ENCODE measurements at regions not wholly inside any gene's neighbourhood (a gene's known extent, or its start where the extent isn't known, plus 50 kb on each side); places are given as distances from the start of the nearest gene placed in this dataset.
"Not testable (repeated sequence)": the region's sequence is repeated elsewhere in the genome, so short reads cannot be mapped to it uniquely, and the experiment has no call there.

DNA sequence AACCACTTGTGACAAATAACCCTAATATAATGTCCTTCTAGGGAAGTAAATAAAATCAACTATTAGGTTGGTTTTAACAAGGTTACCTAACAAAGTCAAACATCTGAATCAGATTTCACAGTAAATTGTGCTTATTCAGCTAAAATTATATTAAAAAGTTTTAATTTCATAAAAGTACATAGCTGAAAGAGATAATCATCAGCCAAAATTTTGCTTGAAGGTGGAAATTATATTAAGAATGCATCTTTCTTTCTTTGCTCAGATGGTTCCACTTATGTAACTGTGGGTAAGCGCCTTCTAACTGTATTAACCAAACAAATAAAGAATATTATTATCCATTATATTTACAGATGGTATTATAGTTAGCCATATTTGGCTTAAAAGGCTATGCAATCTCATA lies 2840.3 kb upstream of the PCDH20 start:
- CTCF ChIA-PET, result no interaction called here
- POLR2A ChIA-PET, result no interaction called here

DNA sequence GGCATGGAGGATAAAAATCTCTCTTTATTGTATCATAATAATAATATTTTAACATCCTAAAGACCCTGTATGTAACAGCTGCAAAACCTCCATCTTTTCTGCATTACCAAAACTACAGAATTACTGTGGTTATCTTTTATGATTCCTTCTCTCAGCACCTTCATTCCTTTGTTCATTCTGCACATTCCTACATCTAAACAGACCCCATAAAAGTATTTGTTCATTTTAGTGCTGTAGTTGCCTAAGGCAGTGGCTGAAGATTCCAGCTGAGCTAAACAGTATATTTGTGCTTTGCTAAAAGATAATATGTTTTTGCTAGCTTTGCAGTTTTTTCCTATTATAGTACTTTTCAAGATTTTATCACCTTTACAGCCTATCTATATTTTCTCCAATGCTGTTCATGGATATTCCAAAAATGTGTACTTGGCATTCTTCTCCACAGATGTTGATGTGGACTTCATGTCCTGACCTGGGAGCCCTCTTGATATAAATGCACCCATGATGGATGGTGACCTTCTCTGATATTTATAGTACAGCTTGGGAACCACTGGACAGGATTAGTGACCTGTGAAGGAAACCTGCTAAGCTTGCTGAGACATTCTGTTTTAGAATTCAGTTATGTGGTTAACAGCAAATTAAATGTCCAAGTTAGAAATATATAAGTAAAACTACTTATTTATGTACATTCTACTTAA lies 2832.9 kb upstream of the PCDH20 start:
- POLR2A ChIA-PET, result no interaction called here
- CTCF ChIA-PET, result no interaction called here

DNA sequence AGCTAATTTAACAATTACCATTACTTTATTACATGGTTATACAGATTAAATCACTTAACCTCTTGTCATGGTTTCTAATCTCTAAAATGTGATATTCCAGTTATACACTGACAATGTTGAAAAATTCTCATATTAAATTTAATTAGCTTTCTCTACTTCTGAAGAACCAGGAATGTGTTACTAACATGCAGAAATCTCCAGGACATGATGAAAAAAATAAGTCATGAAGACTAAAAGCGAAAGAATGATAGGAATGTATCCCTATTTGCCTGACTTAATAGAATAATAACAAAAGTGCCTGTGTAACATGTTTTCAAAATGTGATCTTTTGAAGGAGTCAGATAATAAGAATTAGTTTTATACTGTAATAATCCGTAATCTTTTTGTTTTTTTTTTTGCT lies 2823.7 kb upstream of the PCDH20 start:
- ChIA-PET CTCF (no interaction called here), POLR2A (no interaction called here)

DNA sequence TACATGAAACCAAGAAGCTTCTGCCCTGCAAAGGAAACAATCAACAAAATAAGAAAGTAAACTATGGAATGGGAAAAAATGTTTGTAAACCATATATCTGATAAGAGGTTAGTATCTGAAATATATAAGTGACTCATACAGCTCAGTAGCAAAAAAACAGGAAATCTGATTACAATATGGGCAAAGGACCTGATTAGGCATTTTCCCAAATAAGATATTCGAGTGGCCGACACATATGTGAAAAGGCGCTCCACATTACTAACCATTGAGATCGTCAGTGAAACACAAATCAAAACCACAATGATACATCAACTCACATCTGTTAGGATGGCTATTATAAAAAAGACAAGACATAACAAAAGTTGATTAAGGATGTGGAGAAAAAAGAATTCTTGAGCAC lies 2818.6 kb upstream of the PCDH20 start:
- CTCF ChIA-PET, result no interaction called here

DNA sequence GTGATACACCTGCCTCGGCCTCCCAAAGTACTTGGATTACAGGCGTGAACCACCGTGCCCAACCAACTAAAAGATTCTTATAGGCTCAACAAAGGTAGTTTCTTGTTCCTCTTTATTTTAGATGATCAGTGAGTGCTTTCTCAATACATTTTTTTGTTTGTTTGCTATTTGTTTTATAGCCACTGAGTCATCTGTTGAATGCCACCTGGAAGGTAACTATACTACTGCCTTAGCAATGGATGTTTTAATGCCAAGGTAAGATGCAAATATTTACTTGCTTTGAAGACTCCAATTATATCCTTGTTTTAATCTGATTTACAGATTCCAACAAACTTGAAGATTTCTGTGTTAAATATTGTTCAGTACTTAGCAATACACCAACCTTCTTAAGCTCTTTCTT lies 2807.4 kb upstream of the PCDH20 start:
- POLR2A ChIA-PET, result no interaction called here
- CTCF ChIA-PET, result no interaction called here

More for the DNA sequence above, 2818.6 kb upstream of the PCDH20 start:
- POLR2A ChIA-PET, result no interaction called here

DNA sequence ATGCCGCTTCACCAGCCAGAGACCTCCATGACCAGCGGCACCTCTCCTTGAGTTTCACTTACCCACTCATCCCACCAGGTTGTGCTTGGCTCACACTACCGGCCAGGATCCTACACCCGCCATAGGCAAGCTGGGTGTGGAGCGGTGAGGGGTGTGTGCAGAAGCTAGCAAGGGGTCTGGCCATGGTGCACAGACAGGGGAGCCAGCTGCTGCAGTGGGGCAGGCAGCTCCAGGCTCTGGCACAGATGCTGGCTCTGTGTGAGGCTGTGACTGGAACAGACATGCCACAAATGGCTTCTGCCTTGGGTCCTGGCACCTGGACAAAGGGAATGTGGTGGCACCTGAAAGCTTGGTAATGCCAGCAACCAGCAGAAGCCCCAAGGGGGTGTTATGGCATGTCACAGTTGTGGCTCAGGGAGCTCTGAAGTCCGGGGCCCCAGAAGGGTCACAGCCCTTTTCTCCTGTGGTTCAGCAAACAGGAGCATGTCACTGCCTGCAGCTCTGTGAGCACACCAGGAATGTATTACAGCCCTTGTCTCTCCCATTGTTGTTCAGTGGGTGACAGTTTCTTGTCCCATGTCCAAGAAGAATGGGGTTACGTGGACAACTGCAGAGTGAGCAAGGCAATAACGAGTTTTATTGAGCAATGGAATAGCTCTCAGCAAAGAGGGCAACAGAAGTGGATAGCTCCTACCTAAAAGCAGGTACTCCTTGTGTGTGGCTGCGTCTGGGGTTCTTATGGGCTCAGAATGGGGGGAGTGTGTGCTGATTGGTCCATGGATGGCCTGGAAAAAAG lies 2791.0 kb upstream of the PCDH20 start:
- CTCF ChIA-PET, result no interaction called here

DNA sequence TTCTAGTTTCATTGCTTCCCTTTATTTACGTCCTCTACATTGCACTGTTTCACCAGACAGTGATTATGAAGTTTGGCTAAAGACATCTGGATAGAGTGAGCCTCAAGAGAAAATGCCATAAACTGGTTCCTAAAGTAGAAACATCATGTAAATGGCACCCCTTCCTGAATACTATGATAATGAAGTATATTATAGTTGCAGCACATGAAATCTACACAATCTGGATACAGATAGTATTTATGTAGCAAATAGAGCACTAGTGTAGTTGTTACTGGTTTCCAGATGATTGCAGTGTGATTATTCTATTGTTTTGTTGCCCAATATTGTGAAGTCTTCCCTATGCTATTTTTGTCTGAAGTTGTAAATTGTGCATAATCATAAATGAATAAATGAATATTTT lies 2786.9 kb upstream of the PCDH20 start:
- ChIA-PET POLR2A (no interaction called here), CTCF (no interaction called here)

More for the DNA sequence above, 2791.0 kb upstream of the PCDH20 start:
- POLR2A ChIA-PET, result no interaction called here

DNA sequence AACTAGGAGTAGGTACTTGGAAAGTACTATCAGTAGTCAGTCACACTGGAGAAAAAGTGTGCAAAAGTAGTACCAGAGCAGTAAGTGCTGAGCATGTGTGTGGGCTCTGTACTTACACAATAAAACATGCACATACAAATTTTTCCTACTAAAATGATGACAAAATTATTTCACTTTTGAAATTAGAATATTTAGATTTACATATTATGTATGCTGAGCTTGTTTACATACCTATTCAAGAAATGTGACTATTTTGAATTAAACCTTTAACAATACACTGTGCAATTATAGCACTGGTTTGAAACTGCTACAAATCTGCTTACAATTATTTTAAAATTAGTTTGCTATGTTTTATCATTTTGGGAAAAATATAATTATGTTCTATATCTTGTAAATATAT lies 2781.6 kb upstream of the PCDH20 start:
- CTCF ChIA-PET, result no interaction called here
- POLR2A ChIA-PET, result no interaction called here

DNA sequence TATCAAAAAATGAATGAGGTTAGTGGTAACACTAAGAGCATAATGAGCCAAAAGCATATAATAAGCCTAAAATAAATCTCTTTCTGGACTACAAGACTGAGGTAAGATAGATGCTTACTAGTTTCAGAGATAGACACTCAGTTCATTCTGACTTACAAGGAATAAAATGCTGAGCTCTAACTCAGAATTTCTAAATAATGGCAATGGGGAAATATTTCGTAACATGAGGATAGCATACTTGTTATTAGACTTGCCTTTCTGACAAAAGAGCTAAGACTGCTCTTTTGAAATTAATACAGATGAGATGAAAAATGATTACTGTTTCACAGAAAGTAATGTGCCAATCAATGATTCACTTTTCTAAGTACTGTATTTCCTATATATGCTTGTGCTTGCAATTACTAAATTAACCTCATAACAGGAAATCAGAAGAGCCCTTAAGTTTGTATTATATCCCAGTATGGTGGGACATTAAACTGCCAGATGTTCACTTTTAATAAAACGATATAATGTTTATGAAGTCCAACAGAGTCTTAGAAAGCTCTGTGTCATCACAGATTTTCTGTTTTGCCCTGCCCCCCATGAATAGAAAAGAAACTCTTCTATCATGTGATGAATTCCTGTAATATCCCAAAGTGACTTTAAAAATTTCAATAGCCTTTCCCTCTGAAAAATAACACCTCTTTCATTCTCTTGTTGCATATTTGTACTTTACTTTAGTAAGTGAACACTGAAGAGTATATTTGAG lies 2771.0 kb upstream of the PCDH20 start:
- CTCF ChIA-PET, result no interaction called here
- POLR2A ChIA-PET, result no interaction called here

DNA sequence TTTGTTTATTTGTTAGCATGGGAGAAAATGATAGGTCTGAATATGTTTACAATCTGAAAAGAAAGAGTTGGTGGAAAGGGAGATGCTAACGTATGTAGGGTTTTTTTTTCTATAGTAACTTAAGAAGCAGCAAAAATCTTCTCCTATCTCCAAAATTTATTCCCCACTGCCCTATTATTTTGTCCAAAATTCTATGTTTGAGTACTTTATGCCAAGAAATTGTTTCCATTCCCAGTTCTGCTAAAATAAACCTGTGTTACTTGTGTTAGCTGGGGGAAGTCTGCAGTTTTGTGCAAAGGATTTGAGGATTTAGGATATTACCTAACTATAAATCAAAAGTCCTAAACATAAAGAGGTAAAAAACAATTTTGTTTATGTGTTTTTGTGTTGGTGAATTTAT lies 2770.4 kb upstream of the PCDH20 start:
- CTCF ChIA-PET, result no interaction called here

DNA sequence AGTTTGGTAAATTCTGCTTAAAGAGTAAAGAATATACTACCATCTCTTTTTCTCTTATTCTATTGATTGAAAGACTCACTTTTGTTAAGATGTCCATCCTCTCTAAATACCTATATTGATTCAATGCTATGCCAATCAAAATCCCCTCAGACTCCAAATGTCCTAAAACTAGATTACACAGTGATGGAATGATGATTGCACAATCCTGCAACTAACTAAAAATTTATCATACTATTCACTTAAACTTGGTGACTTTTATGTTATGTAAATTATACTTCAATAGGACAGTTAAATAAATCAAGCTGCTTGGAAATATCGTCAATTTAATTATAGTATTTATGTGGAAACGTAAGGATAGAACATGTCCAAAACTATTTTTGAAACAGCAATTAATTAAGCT lies 2765.1 kb upstream of the PCDH20 start:
- POLR2A ChIA-PET, result no interaction called here
- CTCF ChIA-PET, result no interaction called here

More for the DNA sequence above, 2770.4 kb upstream of the PCDH20 start:
- POLR2A ChIA-PET, result no interaction called here

DNA sequence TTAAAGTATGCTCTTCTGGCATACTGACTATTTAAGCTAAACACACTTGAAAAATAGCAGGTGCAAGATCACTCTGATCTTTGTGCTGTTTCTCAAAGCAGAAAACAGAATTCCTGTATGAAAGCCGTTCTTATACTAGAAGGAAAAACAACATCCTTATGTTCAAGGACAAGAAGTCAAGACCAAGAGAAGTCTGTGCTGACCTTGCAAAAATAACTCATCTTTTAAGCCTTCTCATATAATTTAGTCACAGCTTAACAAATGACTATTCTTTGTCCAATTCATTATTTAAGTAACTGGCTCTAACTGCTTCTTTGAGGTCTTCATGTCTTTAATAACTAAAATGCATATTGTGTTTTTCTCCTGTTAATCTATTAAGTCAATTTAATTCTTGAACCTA lies 2750.2 kb upstream of the PCDH20 start:
- CTCF ChIA-PET, result no interaction called here
- POLR2A ChIA-PET, result no interaction called here

DNA sequence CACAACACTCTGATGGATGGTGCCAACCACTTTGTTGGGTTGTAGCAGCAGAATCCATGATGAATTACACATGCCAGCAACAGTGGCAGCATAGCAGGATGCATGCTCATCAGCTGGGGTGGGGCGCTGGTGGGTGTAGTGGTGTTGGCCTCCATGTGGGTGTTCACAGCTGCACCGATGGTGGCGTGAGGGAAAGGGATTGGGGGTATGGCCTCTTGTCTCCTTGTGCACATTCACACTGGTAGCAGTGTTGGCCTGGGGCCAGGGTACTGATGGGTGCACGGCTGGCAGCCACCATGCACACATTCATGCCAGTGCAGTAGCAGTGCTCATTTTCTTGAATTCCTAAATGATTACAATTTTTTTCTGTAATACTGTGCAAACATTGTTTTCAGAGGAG lies 2748.8 kb upstream of the PCDH20 start:
- ChIA-PET POLR2A (no interaction called here), CTCF (no interaction called here)

DNA sequence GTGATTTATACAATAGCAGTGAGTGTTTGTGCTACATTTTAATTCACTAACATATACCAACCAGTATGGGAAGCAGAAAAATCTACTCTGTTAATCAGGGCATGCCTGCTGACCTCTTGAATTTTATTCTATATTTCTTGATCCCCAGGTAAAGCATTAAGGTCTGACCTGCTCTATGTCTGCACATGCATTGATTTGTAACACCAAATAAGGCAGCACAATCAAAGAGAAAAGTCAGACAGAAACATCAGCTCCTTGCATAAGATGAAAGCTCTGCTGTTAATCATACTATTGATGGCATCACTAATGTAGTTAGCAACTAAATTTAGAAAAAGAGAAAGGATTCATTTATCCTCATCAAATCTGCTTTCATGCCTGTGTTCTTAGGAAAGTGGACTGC lies 2744.8 kb upstream of the PCDH20 start:
- POLR2A ChIA-PET, result no interaction called here

DNA sequence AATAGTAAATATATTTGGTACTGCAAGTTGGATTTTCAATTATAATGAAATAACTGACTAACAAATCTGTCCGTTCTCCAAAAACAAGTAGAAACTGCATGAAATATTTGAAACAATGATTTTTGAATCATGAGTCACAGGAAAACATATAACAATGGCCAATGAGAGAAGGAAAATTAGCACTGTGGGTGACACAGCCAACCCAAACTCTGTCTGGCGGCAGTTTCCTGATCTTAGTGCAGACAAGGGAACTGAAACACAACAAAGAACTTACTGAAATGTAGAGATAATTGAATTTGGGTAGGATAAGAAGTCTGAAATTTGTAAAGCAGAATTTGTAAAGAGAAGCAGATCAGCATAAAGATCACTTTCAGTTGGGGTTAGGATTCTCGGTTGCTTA lies 2743.3 kb upstream of the PCDH20 start:
- CTCF ChIA-PET, result no interaction called here
- POLR2A ChIA-PET, result no interaction called here

More for the DNA sequence above, 2744.8 kb upstream of the PCDH20 start:
- CTCF ChIA-PET, result no interaction called here

DNA sequence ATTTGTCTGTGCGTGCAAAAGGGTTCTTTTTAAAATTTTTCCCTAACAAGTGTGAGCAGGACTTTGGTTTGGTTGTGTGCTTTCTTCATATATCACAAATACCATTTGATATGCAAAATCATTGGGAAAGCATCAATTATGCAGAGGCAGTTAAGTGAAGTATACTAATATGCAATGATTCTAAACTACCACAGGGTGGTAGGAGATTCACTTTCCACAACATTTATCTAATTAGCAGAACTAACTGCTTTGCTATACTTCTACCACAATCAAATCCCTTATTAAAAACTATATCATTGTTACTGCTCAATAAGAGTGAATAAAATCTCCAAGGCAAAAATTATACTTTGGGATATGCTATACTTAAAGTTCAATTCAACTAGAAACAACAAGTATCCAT lies 2738.9 kb upstream of the PCDH20 start:
- ChIA-PET POLR2A (no interaction called here), CTCF (no interaction called here)

DNA sequence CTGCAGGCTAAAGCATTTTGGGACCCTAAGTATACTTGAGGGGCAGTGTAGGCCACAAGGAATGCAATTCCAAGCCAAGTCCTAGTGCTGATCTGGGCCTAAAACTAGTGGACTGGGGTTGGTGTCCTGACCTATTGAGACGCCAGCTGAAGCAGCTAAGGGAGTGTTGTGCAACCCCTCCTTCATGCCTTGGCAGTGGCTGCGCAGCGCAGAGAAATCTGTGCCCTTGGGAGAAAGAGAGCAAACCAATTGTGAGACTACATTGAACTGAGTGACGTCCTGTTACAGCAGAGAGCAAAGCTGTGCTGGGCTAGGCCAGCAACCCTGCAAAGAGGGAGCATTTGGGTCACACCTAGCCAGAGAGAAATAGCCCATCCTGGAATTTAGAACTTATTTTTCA lies 2715.0 kb upstream of the PCDH20 start:
- POLR2A ChIA-PET, result no interaction called here
- CTCF ChIA-PET, result no interaction called here

DNA sequence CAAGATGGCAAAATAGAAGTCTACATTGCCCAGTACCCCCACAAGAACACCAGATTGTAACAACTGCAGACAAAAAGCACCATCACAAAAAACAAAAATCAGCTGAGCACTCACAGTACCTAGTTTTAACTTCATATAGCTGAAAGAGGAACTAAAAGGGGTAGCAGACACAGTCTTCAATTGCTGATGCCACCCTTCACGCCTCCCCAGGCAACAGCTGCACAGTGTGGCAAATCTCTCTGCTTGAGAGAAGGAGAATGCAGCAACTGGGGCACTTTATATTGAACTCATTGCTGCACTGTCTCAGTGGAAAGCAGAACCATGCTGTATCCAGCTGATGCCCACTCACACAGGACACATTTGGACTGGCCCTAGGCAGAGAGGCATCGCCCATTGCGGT lies 2714.5 kb upstream of the PCDH20 start:
- ChIA-PET CTCF (no interaction called here), POLR2A (no interaction called here)

DNA sequence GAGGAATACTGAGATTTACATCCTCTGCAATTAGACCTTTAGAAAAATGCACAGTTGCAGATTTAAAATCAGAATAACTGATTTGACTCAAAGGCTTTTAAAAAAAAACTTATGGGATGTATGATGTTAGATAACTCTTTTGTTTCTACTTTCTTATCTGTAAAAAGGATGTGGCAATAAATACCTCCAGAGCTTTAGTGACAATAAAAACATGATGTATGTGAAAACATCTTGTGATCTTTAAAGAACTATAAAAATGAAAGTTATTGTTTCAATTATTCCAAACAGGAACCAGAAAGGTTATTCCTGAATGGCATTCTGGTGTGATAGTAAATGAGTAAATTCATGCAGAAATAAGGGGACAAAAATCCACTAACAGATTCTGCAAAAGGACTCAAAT lies 2712.2 kb upstream of the PCDH20 start:
- ChIA-PET POLR2A (no interaction called here), CTCF (no interaction called here)

DNA sequence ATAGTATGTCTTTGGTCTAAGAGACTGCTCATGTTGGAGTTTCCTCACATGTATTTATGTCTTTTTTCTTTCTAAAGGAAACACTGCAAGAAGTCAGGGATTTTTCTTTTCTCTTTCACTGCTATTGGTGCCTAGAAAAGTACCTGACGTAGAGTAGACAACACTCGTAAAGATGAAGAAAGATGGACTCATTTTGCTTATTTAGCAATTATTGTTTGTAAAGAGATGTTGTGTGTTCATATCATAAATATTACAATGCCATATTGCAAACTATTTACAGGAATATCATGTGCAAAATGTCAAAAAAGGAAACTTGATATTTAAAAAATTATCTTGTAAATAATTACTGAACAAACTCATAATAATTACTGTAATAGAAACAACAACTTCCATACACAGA lies 2711.5 kb upstream of the PCDH20 start:
- ChIA-PET POLR2A (no interaction called here), CTCF (no interaction called here)

DNA sequence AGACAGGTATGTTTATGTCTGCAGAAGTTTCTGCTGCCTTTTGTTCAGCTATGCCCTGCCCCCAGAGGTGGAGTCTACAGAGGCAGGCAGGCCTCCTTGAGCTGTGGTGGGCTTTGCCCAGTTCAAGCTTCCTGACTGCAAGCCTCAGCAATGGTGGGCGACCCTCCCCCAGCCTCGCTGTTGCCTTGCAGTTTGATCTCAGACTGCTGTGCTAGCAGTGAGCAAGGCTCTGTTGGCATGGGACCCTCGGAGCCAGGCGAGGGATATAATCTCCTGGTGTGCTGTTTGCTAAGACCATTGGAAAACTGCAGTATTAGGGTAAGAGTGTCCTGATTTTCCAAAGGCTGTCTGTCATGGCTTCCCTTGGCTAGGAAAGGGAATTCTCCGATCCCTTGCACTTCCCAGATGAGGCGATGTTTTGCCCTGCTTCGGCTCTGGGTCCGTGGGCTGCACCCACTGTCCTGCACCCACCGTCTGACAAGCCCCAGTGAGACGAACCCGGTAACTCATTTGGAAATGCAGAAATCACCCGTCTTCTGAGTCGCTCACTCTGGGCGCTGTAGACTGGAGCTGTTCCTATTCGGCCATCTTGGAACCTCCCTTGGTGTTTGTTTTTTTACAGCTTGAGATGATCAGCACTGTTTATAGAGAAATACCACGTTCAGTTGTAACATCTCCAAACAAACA lies 2705.5 kb upstream of the PCDH20 start:
- POLR2A ChIA-PET, CTCF ChIA-PET: not testable (repeated sequence)

Measured in activated CD8-positive, alpha-beta memory T cell treated with anti-CD3 and anti-CD28 coated beads for 36 hours (primary cell).